OCI-LY3 (cell line): ENCODE measurements at regions not wholly inside any gene's neighbourhood (a gene's known extent, or its start where the extent isn't known, plus 50 kb on each side); places are given as distances from the start of the nearest gene placed in this dataset.

Experiments
- H2AFZ ChIP-seq: fragments of 200-600, 300-600 bp; shearing (Covaris generic); 2 replicates; pipeline ENCODE4 v1.6.0; 2014; ENCODE audit warnings: antibody characterized with exemption, low read depth, low read length
- H3K27ac ChIP-seq: fragments of 200-600, 300-600 bp; sonication (generic); 2 replicates; pipeline ENCODE4 v1.5.1; 2014; ENCODE audit warnings: mild to moderate bottlenecking, low read length, moderate library complexity, mixed read lengths
- H3K27me3 ChIP-seq: fragments of 200-600, 300-600 bp; sonication (generic); 2 replicates; pipeline ENCODE4 v1.6.1; 2014; ENCODE audit warnings: low read depth, low read length, mixed read lengths
- H3K36me3 ChIP-seq: fragments of 200-600, 300-600 bp; sonication (generic); replicated peaks from 2 replicates; pipeline ENCODE3; 2014; ENCODE audit warnings: low read depth, low read length, mixed read lengths
- H3K4me1 ChIP-seq: fragments of 300-600, 200-600 bp; sonication (generic); 2 replicates; pipeline ENCODE4 v1.6.1; 2014; ENCODE audit warnings: low read length, mixed read lengths
- H3K4me2 ChIP-seq: fragments of 200-600, 300-600 bp; sonication (generic); 2 replicates; pipeline ENCODE4 v1.6.1; 2014; ENCODE audit warnings: low read length, mixed read lengths
- H3K4me3 ChIP-seq: fragments of 300-600, 200-600 bp; sonication (generic); 2 replicates; pipeline ENCODE4 v1.5.1; 2014; ENCODE audit warnings: antibody characterized with exemption, mild to moderate bottlenecking, low read length, moderate library complexity
- H3K79me2 ChIP-seq: fragments of 300-600, 200-600 bp; shearing (Covaris generic); 2 replicates; pipeline ENCODE4 v1.6.1; 2014; ENCODE audit warnings: mild to moderate bottlenecking, low read length, mixed read lengths
- H3K9ac ChIP-seq: fragments of 300-600, 200-600 bp; shearing (Covaris generic); 2 replicates; pipeline ENCODE4 v1.6.0; 2014; ENCODE audit warnings: mild to moderate bottlenecking, low read length, moderate library complexity
- H3K9me3 ChIP-seq: fragments of 200-600, 300-600 bp; shearing (Covaris generic); 2 replicates; pipeline ENCODE4 v1.6.1; 2014; ENCODE audit warnings: low read length, mixed read lengths; ENCODE audit not compliant: insufficient read depth
- H4K20me1 ChIP-seq: fragments of 200-600, 300-600 bp; sonication (generic); 2 replicates; pipeline ENCODE4 v1.6.1; 2016; ENCODE audit warnings: low read length, mixed read lengths; ENCODE audit not compliant: insufficient read depth
- CTCF ChIP-seq: fragments of 200-600, 300-600 bp; sonication (generic); IDR thresholded peaks from 2 replicates; pipeline ENCODE4 v1.5.1; 2014; ENCODE audit warnings: antibody characterized with exemption, low read length, low read depth
- EZH2phosphoT487 ChIP-seq: fragments of 200-600 bp; shearing (Covaris generic); IDR thresholded peaks from 2 replicates; pipeline ENCODE4 v1.6.1; 2018; ENCODE audit warnings: antibody characterized with exemption, mixed run types, low read depth

- Histone ChIP-seq H3K4me1 (no peaks in the 10 kb centered on the region), H3K27me3 (no peaks in the 10 kb centered on the region), H4K20me1 (no peaks in the 10 kb centered on the region), H3K9me3 (no peaks in the 10 kb centered on the region), H2AFZ (no peak overlapping the region), H3K4me2 (no peak overlapping the region), H3K36me3 (no peaks in the 10 kb centered on the region), H3K79me2 (no peaks in the 10 kb centered on the region), H3K27ac (no peak overlapping the region), H3K9ac (no peak overlapping the region), H3K4me3 (no peak overlapping the region)
- TF ChIP-seq EZH2phosphoT487 (no peak), CTCF (peak; percentile 38)
These were observed 51.0 kb upstream of the TCF21 start for GRCh38 chr6:133837801-133838349.
